ENCODE measurements at regions not wholly inside any gene's neighbourhood (a gene's known extent, or its start where the extent isn't known, plus 50 kb on each side); places are given as distances from the start of the nearest gene placed in this dataset.

- DNase-seq (no peak), ATAC-seq (ENCODE audit: low read depth in 2 of 2) (no peak)
- Mint-ChIP-seq H3K4me3 (no peak overlapping the region), H3K4me1 (no peaks in the 10 kb centered on the region), H3K9me3 (peaks cover 7 to 16% (median 10%) of the 10 kb centered on the region in 7 donors), H3K36me3 (no peaks in the 10 kb centered on the region), H3K27ac (no peak overlapping the region), H3K27me3 (peaks cover 24 to 53% (median 47%) of the 10 kb centered on the region in 3 donors)
These were observed 238.4 kb downstream of the BUD13 start for GRCh38 chr11:116534270-116534975.

GRCh38 chr11:116533186-116533825 is 239.5 kb downstream of the BUD13 start:
- DNase-seq (no peak), ATAC-seq (ENCODE audit: low read depth in 2 of 2) (no peak)
- H3K4me1 Mint-ChIP-seq: no peaks in the 10 kb centered on the region
- H3K4me3 Mint-ChIP-seq: no peak overlapping the region
- peaks cover 24 to 48% (median 41%) of the 10 kb centered on the region in 3 donors for H3K27me3 Mint-ChIP-seq
- H3K9me3 Mint-ChIP-seq: peaks cover 7 to 16% (median 10%) of the 10 kb centered on the region in 7 donors
- H3K27ac Mint-ChIP-seq: no peak overlapping the region
- no peaks in the 10 kb centered on the region for H3K36me3 Mint-ChIP-seq

- H3K36me3 Mint-ChIP-seq: no peaks in the 10 kb centered on the region
- H3K27me3 Mint-ChIP-seq: peaks cover 20 to 44% (median 35%) of the 10 kb centered on the region in 3 donors
- H3K9me3 Mint-ChIP-seq: peaks cover 7 to 16% (median 10%) of the 10 kb centered on the region in 7 donors
- no peaks in the 10 kb centered on the region for H3K4me1 Mint-ChIP-seq
- H3K27ac Mint-ChIP-seq: no peak overlapping the region
- ATAC-seq (ENCODE audit: low read depth in 2 of 2) (no peak), DNase-seq (no peak)
- no peak overlapping the region for H3K4me3 Mint-ChIP-seq
These were observed 240.7 kb downstream of the BUD13 start for GRCh38 chr11:116532066-116532465.

GRCh38 chr11:116530705-116531104 is 242.1 kb downstream of the BUD13 start:
- Mint-ChIP-seq H3K27me3 (peaks cover 20 to 36% (median 35%) of the 10 kb centered on the region in 3 donors), H3K36me3 (no peaks in the 10 kb centered on the region), H3K4me3 (no peak overlapping the region), H3K27ac (no peak overlapping the region), H3K4me1 (no peaks in the 10 kb centered on the region), H3K9me3 (peaks cover 7 to 16% (median 10%) of the 10 kb centered on the region in 7 donors)
- DNase-seq (no peak), ATAC-seq (ENCODE audit: low read depth in 2 of 2) (no peak)

- Mint-ChIP-seq H3K9me3 (peaks cover 7 to 16% (median 10%) of the 10 kb centered on the region in 7 donors), H3K36me3 (no peaks in the 10 kb centered on the region), H3K27me3 (peaks cover 17 to 35% (median 30%) of the 10 kb centered on the region in 3 donors), H3K4me1 (no peaks in the 10 kb centered on the region), H3K4me3 (no peak overlapping the region), H3K27ac (no peak overlapping the region)
- no peak for ATAC-seq (ENCODE audit: low read depth in 2 of 2)
- DNase-seq: no peak
These were observed 243.5 kb downstream of the BUD13 start for GRCh38 chr11:116529271-116529670.

GRCh38 chr11:116527180-116527991 is 245.4 kb downstream of the BUD13 start:
- peaks cover 7 to 16% (median 10%) of the 10 kb centered on the region in 7 donors for H3K9me3 Mint-ChIP-seq
- H3K36me3 Mint-ChIP-seq: no peaks in the 10 kb centered on the region
- H3K4me1 Mint-ChIP-seq: no peaks in the 10 kb centered on the region
- ATAC-seq (ENCODE audit: low read depth in 2 of 2): no peak
- peaks cover 13 to 26% (median 18%) of the 10 kb centered on the region in 3 donors for H3K27me3 Mint-ChIP-seq
- H3K4me3 Mint-ChIP-seq: no peak overlapping the region
- no peak for DNase-seq
- H3K27ac Mint-ChIP-seq: peak overlapping the region in 1 of 6 donors; percentile 30

GRCh38 chr11:116525961-116526495 is 246.8 kb downstream of the BUD13 start:
- no peak overlapping the region for H3K27ac Mint-ChIP-seq
- H3K9me3 Mint-ChIP-seq: peaks cover 3 to 12% (median 7%) of the 10 kb centered on the region in 7 donors
- ATAC-seq (ENCODE audit: low read depth in 2 of 2) (no peak), DNase-seq (no peak)
- no peak overlapping the region for H3K4me3 Mint-ChIP-seq
- H3K4me1 Mint-ChIP-seq: no peaks in the 10 kb centered on the region
- H3K36me3 Mint-ChIP-seq: no peaks in the 10 kb centered on the region
- peaks cover 2 to 13% (median 4%) of the 10 kb centered on the region in 3 donors for H3K27me3 Mint-ChIP-seq

- H3K9me3 Mint-ChIP-seq: no peaks in the 10 kb centered on the region
- H3K27ac Mint-ChIP-seq: no peak overlapping the region
- no peaks in the 10 kb centered on the region for H3K4me1 Mint-ChIP-seq
- ATAC-seq (ENCODE audit: low read depth in 2 of 2) (no peak), DNase-seq (no peak)
- no peaks in the 10 kb centered on the region for H3K36me3 Mint-ChIP-seq
- H3K27me3 Mint-ChIP-seq: peaks cover 18 to 42% (median 27%) of the 10 kb centered on the region in 3 donors
- no peak overlapping the region for H3K4me3 Mint-ChIP-seq
These were observed 253.3 kb downstream of the BUD13 start for GRCh38 chr11:116519499-116519898.

GRCh38 chr11:116518141-116518540 is 254.6 kb downstream of the BUD13 start:
- Mint-ChIP-seq H3K36me3 (no peaks in the 10 kb centered on the region), H3K27me3 (peaks cover 18 to 50% (median 27%) of the 10 kb centered on the region in 3 donors), H3K9me3 (peaks cover 0 to 2% (median 0%) of the 10 kb centered on the region in 7 donors), H3K4me1 (no peaks in the 10 kb centered on the region), H3K4me3 (no peak overlapping the region), H3K27ac (no peak overlapping the region)
- DNase-seq (no peak), ATAC-seq (ENCODE audit: low read depth in 2 of 2) (no peak)

GRCh38 chr11:116517584-116517983 is 255.2 kb downstream of the BUD13 start:
- H3K27ac Mint-ChIP-seq: no peak overlapping the region
- H3K27me3 Mint-ChIP-seq: peaks cover 18 to 51% (median 27%) of the 10 kb centered on the region in 3 donors
- no peaks in the 10 kb centered on the region for H3K4me1 Mint-ChIP-seq
- H3K9me3 Mint-ChIP-seq: peaks cover 0 to 3% (median 0%) of the 10 kb centered on the region in 7 donors
- DNase-seq (no peak), ATAC-seq (ENCODE audit: low read depth in 2 of 2) (no peak)
- no peaks in the 10 kb centered on the region for H3K36me3 Mint-ChIP-seq
- H3K4me3 Mint-ChIP-seq: peak overlapping the region in 1 of 8 donors; percentile 31

GRCh38 chr11:116517077-116517476 is 255.7 kb downstream of the BUD13 start:
- no peak for DNase-seq
- no peak overlapping the region for H3K27ac Mint-ChIP-seq
- no peak for ATAC-seq (ENCODE audit: low read depth in 2 of 2)
- no peak overlapping the region for H3K4me3 Mint-ChIP-seq
- no peaks in the 10 kb centered on the region for H3K36me3 Mint-ChIP-seq
- H3K9me3 Mint-ChIP-seq: peaks cover 0 to 3% (median 0%) of the 10 kb centered on the region in 7 donors
- no peaks in the 10 kb centered on the region for H3K4me1 Mint-ChIP-seq
- peaks cover 18 to 51% (median 27%) of the 10 kb centered on the region in 3 donors for H3K27me3 Mint-ChIP-seq

- ATAC-seq (ENCODE audit: low read depth in 2 of 2): no peak
- no peak overlapping the region for H3K4me3 Mint-ChIP-seq
- peaks cover 18 to 51% (median 27%) of the 10 kb centered on the region in 3 donors for H3K27me3 Mint-ChIP-seq
- H3K4me1 Mint-ChIP-seq: no peaks in the 10 kb centered on the region
- H3K9me3 Mint-ChIP-seq: peaks cover 0 to 3% (median 0%) of the 10 kb centered on the region in 7 donors
- H3K36me3 Mint-ChIP-seq: no peaks in the 10 kb centered on the region
- DNase-seq: no peak
- no peak overlapping the region for H3K27ac Mint-ChIP-seq
These were observed 257.1 kb downstream of the BUD13 start for GRCh38 chr11:116515664-116516184.

- DNase-seq: no peak
- Mint-ChIP-seq H3K4me3 (no peak overlapping the region), H3K9me3 (peaks cover 0 to 3% (median 0%) of the 10 kb centered on the region in 7 donors), H3K4me1 (no peaks in the 10 kb centered on the region), H3K27me3 (peaks cover 22 to 54% (median 26%) of the 10 kb centered on the region in 3 donors), H3K27ac (no peak overlapping the region), H3K36me3 (no peaks in the 10 kb centered on the region)
- no peak for ATAC-seq (ENCODE audit: low read depth in 2 of 2)
These were observed 258.9 kb downstream of the BUD13 start for GRCh38 chr11:116513894-116514293.
